HEK293T (cell line): ENCODE measurements at regions not wholly inside any gene's neighbourhood (a gene's known extent, or its start where the extent isn't known, plus 50 kb on each side); places are given as distances from the start of the nearest gene placed in this dataset.

Experiments used
- CTCF ChIA-PET: fragments of 350-600 bp; formaldehyde crosslinking; extraction: SDS; loops from one replicate; lab custom pipeline; 2021; ENCODE audit warnings: antibody characterized with exemption, inconsistent platforms; lab: Yijun Ruan, JAX
- POLR2A ChIA-PET: fragments of 350-600 bp; formaldehyde crosslinking; extraction: SDS; loops from one replicate; lab custom pipeline; 2020; ENCODE audit warnings: antibody characterized with exemption, inconsistent platforms; lab: Yijun Ruan, JAX
- DNase-seq: peaks from one replicate; pipeline ENCODE4 v3.0.0; 2012; ENCODE audit warnings: mixed read lengths; ENCODE audit errors: extremely low spot score
- ARNT ChIP-seq: fragments of 450-650 bp; IDR thresholded peaks from 2 replicates; pipeline ENCODE4 v1.6.1; 2017; ENCODE audit warnings: mild to moderate bottlenecking
- BHLHE40 ChIP-seq: fragments of 450-650 bp; IDR thresholded peaks from 2 replicates; pipeline ENCODE4 v1.6.1; 2016; ENCODE audit warnings: mild to moderate bottlenecking, moderate library complexity, borderline replicate concordance
- CTBP1 ChIP-seq: fragments of 450-650 bp; IDR thresholded peaks from 2 replicates; pipeline ENCODE4 v1.6.1; 2016; ENCODE audit warnings: borderline replicate concordance
- ELF4 ChIP-seq: fragments of 450-650 bp; IDR thresholded peaks from 2 replicates; pipeline ENCODE4 v1.6.1; 2017; ENCODE audit warnings: antibody characterized with exemption
- FOXA1 ChIP-seq: fragments of 450-650 bp; IDR thresholded peaks from 2 replicates; pipeline ENCODE4 v1.6.1; 2016; ENCODE audit warnings: mild to moderate bottlenecking
- FOXK2 ChIP-seq: fragments of 450-650 bp; IDR thresholded peaks from 2 replicates; pipeline ENCODE4 v1.6.1; 2016; ENCODE audit warnings: mild to moderate bottlenecking
- FOXM1 ChIP-seq: fragments of 450-650 bp; IDR thresholded peaks from 2 replicates; pipeline ENCODE4 v1.6.1; 2017; ENCODE audit warnings: mild to moderate bottlenecking, borderline replicate concordance
- HDGF ChIP-seq: fragments of 450-650 bp; IDR thresholded peaks from 2 replicates; pipeline ENCODE4 v1.6.1; 2017; ENCODE audit warnings: antibody characterized with exemption, borderline replicate concordance
- L3MBTL2 ChIP-seq: fragments of 450-650 bp; conservative IDR thresholded peaks from 2 replicates; pipeline ENCODE4 v1.6.1; 2016; ENCODE audit warnings: mild to moderate bottlenecking
- LEF1 ChIP-seq: fragments of 450-650 bp; IDR thresholded peaks from 2 replicates; pipeline ENCODE4 v1.6.1; 2017; ENCODE audit warnings: mild to moderate bottlenecking, borderline replicate concordance
- NFRKB ChIP-seq: fragments of 450-650 bp; IDR thresholded peaks from 2 replicates; pipeline ENCODE4 v1.6.1; 2016; ENCODE audit warnings: mild to moderate bottlenecking, moderate library complexity
- PKNOX1 ChIP-seq: fragments of 450-650 bp; IDR thresholded peaks from 2 replicates; pipeline ENCODE4 v1.6.1; 2016
- SP1 ChIP-seq: fragments of 450-650 bp; IDR thresholded peaks from 2 replicates; pipeline ENCODE4 v1.6.1; 2017
- SUZ12 ChIP-seq: fragments of 450-650 bp; IDR thresholded peaks from 2 replicates; pipeline ENCODE4 v1.6.1; 2016; ENCODE audit warnings: mild to moderate bottlenecking
- TARDBP ChIP-seq: fragments of 450-650 bp; IDR thresholded peaks from 2 replicates; pipeline ENCODE4 v1.6.1; 2016
- ZNF384 ChIP-seq: fragments of 450-650 bp; IDR thresholded peaks from 2 replicates; pipeline ENCODE4 v1.6.1; 2016

- ChIA-PET POLR2A (no interaction called here), CTCF (no interaction called here)
- DNase-seq, result no peak
- TF ChIP-seq FOXK2, result no peak
- no peak for TF ChIP-seq TARDBP
- TF ChIP-seq CTBP1, result no peak
Measured at GRCh38 chr6:80733641-80734040, 627.2 kb downstream of the BCKDHB start.

- TF ChIP-seq SP1 (no peak), CTBP1 (no peak), L3MBTL2 (no peak), HDGF (no peak), NFRKB (no peak), BHLHE40 (no peak), FOXK2 (no peak), ARNT (no peak), TARDBP (no peak), FOXM1 (no peak)
- DNase-seq, result no peak
- ChIA-PET POLR2A (no interaction called here), CTCF (no interaction called here)
Measured at GRCh38 chr6:80728830-80729229, 622.4 kb downstream of the BCKDHB start.

- CTCF ChIA-PET, result interaction anchor here (0.7 kb wide), 1 partner anchor 209 kb away, joined by 3 read pairs; no protein-coding TSS in a partner anchor
- POLR2A ChIA-PET, result no interaction called here
- TF ChIP-seq FOXK2 (no peak), LEF1 (no peak), CTBP1 (no peak), PKNOX1 (no peak), ZNF384 (no peak), NFRKB (no peak), TARDBP (no peak), FOXA1 (no peak), HDGF (no peak), SP1 (no peak)
- no peak for DNase-seq
Measured at GRCh38 chr6:80728101-80728750, 621.8 kb downstream of the BCKDHB start.

- TF ChIP-seq SP1 (no peak), NFRKB (no peak), LEF1 (no peak), FOXA1 (no peak), FOXM1 (no peak), ZNF384 (no peak), BHLHE40 (no peak), CTBP1 (no peak), FOXK2 (no peak), PKNOX1 (no peak), ARNT (no peak), HDGF (no peak), SUZ12 (no peak)
- ChIA-PET CTCF (no interaction called here), POLR2A (no interaction called here)
- DNase-seq, result no peak
Measured at GRCh38 chr6:80725156-80725930, 618.9 kb downstream of the BCKDHB start.

GRCh38 chr6:80720824-80721223 is 614.4 kb downstream of the BCKDHB start:
- no peak for DNase-seq
- TF ChIP-seq TARDBP, result no peak
- no peak for TF ChIP-seq NFRKB
- no peak for TF ChIP-seq SUZ12
- TF ChIP-seq ARNT, result no peak
- TF ChIP-seq FOXA1, result no peak
- no peak for TF ChIP-seq FOXM1
- TF ChIP-seq ZNF384, result no peak
- TF ChIP-seq SP1, result no peak
- TF ChIP-seq BHLHE40, result no peak
- TF ChIP-seq LEF1, result no peak
- no peak for TF ChIP-seq ELF4
- no peak for TF ChIP-seq PKNOX1
- no peak for TF ChIP-seq FOXK2
- TF ChIP-seq CTBP1, result no peak
- no peak for TF ChIP-seq HDGF
- no peak for TF ChIP-seq L3MBTL2
- POLR2A ChIA-PET, result no interaction called here
- CTCF ChIA-PET, result no interaction called here

- TF ChIP-seq NFRKB, result no peak
- no peak for TF ChIP-seq FOXM1
- no peak for TF ChIP-seq HDGF
- TF ChIP-seq PKNOX1, result no peak
- TF ChIP-seq SUZ12, result no peak
- TF ChIP-seq CTBP1, result no peak
- no peak for TF ChIP-seq ZNF384
- no peak for TF ChIP-seq ELF4
- TF ChIP-seq SP1, result no peak
- TF ChIP-seq BHLHE40, result no peak
- TF ChIP-seq FOXK2, result no peak
- no peak for TF ChIP-seq LEF1
- TF ChIP-seq ARNT, result no peak
- no peak for TF ChIP-seq L3MBTL2
- no peak for TF ChIP-seq TARDBP
- TF ChIP-seq FOXA1, result no peak
- DNase-seq, result no peak
- ChIA-PET POLR2A (no interaction called here), CTCF (no interaction called here)
Measured at GRCh38 chr6:80714513-80714912, 608.0 kb downstream of the BCKDHB start.
